Mesendoderm (in vitro differentiated cells): ENCODE measurements at regions not wholly inside any gene's neighbourhood (a gene's known extent, or its start where the extent isn't known, plus 50 kb on each side); places are given as distances from the start of the nearest gene placed in this dataset.

ENCODE experiments used
- DNase-seq: peaks from one replicate; pipeline ENCODE4 v3.0.0; 2013
- H2AK5ac ChIP-seq: 2 replicates; pipeline ENCODE4 v1.6.1; 2013; ENCODE audit warnings: low read length, inconsistent platforms
- H2BK120ac ChIP-seq: 2 replicates; pipeline ENCODE4 v1.6.1; 2013; ENCODE audit warnings: low read depth, mild to moderate bottlenecking, low read length, moderate library complexity, mixed read lengths
- H2BK15ac ChIP-seq: replicated peaks from 2 replicates; pipeline ENCODE4 v1.6.1; 2013; ENCODE audit warnings: low read depth, mild to moderate bottlenecking, moderate library complexity
- H2BK5ac ChIP-seq: 2 replicates; pipeline ENCODE4 v1.6.1; 2013; ENCODE audit warnings: low read length, inconsistent platforms
- H3K18ac ChIP-seq: 2 replicates; pipeline ENCODE4 v1.6.1; 2013; ENCODE audit warnings: mild to moderate bottlenecking, low read length, mixed read lengths
- H3K23ac ChIP-seq: one replicate; pipeline ENCODE4 v1.6.1; 2013; ENCODE audit warnings: low read length
- H3K27ac ChIP-seq: 2 replicates; pipeline ENCODE4 v1.5.1; 2013; ENCODE audit warnings: low read depth, mild to moderate bottlenecking, inconsistent platforms, low read length, moderate library complexity
- H3K27me3 ChIP-seq: 2 replicates; pipeline ENCODE4 v1.6.1; 2013; ENCODE audit warnings: low read length, control low read depth, mild to moderate bottlenecking, inconsistent platforms; ENCODE audit not compliant: insufficient read depth, poor library complexity
- H3K36me3 ChIP-seq: 2 replicates; pipeline ENCODE4 v1.6.1; 2013; ENCODE audit warnings: low read length, inconsistent platforms; ENCODE audit not compliant: control insufficient read depth, insufficient read depth
- H3K4ac ChIP-seq: one replicate; pipeline ENCODE4 v1.6.1; 2013; ENCODE audit warnings: low read depth, mild to moderate bottlenecking, low read length, moderate library complexity
- H3K4me1 ChIP-seq: 2 replicates; pipeline ENCODE4 v1.6.1; 2013; ENCODE audit warnings: low read depth, low read length, inconsistent platforms; ENCODE audit not compliant: control insufficient read depth
- H3K4me2 ChIP-seq: 2 replicates; pipeline ENCODE4 v1.6.1; 2013; ENCODE audit warnings: low read length
- H3K4me3 ChIP-seq: 2 replicates; pipeline ENCODE4 v1.5.1; 2013; ENCODE audit warnings: mild to moderate bottlenecking, low read length
- H3K56ac ChIP-seq: one replicate; pipeline ENCODE4 v1.6.1; 2013; ENCODE audit warnings: low read length
- H3K79me1 ChIP-seq: 2 replicates; pipeline ENCODE4 v1.6.1; 2013; ENCODE audit warnings: low read length, inconsistent platforms
- H3K79me2 ChIP-seq: 2 replicates; pipeline ENCODE4 v1.6.1; 2013; ENCODE audit warnings: mild to moderate bottlenecking, low read length; ENCODE audit not compliant: control insufficient read depth, insufficient read depth
- H3K9ac ChIP-seq: 2 replicates; pipeline ENCODE4 v1.6.1; 2013; ENCODE audit warnings: low read length, inconsistent platforms
- H4K5ac ChIP-seq: one replicate; pipeline ENCODE4 v1.6.1; 2013; ENCODE audit warnings: low read length
- H4K8ac ChIP-seq: one replicate; pipeline ENCODE4 v1.6.1; 2013; ENCODE audit warnings: low read depth, mild to moderate bottlenecking, control low read depth, low read length, moderate library complexity
- WGBS: extraction: QIAGEN DNeasy Blood & Tissue Kit; methylation state at CpG from one replicate; pipeline ENCODE4 v1.1.7; 2013; ENCODE audit warnings: low lambda C conversion rate, missing lambda C conversion rate; ENCODE audit not compliant: insufficient coverage; ENCODE audit errors: extremely low coverage; 5-methylcytosine and 5-hydroxymethylcytosine counted together

DNA sequence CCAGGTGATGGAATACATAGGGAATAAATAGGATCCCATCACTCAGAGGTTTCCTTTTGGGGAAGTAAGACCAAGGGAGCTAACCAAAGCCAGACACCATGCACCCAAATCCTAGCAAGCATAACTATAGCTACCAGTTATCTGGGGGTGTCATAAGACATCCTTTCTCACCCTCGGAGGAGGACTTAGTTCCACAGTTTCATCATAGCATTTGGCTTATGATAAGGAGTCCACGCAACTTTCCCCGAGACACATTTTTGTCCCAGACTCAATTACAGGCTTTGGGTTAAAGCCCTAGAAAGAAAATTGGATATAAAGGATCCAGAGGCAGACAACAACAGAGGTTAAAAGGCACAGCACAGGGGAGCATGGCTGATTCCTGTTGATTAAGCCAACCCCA is 442.9 kb downstream of the HTR7 start:
- no peak overlapping the region for H3K18ac ChIP-seq
- H3K4ac ChIP-seq = no peak overlapping the region
- WGBS = no CpG with 5 or more reads among the region's 3 CpGs
- no peak overlapping the region for H3K23ac ChIP-seq
- no peak overlapping the region for H3K4me2 ChIP-seq
- H3K79me2 ChIP-seq = no peaks in the 10 kb centered on the region
- H2AK5ac ChIP-seq = no peak overlapping the region
- no peak overlapping the region for H3K27ac ChIP-seq
- H4K8ac ChIP-seq = no peak overlapping the region
- H2BK120ac ChIP-seq = no peak overlapping the region
- no peak overlapping the region for H3K4me3 ChIP-seq
- no peaks in the 10 kb centered on the region for H3K79me1 ChIP-seq
- H3K27me3 ChIP-seq = no peaks in the 10 kb centered on the region
- no peak for DNase-seq
- no peak overlapping the region for H3K56ac ChIP-seq
- H3K36me3 ChIP-seq = no peaks in the 10 kb centered on the region
- H3K4me1 ChIP-seq = no peaks in the 10 kb centered on the region
- no peak overlapping the region for H2BK15ac ChIP-seq
- no peak overlapping the region for H3K9ac ChIP-seq
- no peak overlapping the region for H4K5ac ChIP-seq
- H2BK5ac ChIP-seq = no peak overlapping the region

DNA sequence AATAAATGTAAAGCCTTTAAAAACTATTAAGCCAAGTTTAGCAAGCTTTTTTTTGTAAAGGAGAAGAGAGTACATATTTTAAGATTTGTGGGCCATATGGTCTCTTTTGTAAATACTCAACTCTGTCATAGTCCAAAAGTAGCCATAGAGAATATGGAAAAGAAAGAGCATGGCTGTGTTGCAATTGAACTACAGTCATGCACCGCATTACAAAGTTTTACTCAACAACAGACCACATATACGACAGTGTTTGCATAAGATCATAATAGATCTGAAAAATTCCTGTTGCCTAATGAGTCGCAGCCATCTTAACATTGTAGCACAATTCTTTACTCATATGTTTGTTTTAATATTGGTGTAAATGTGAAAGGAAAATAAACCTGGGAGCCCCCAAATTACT is 440.8 kb downstream of the HTR7 start:
- Histone ChIP-seq H4K5ac (no peak overlapping the region), H2BK120ac (no peak overlapping the region), H3K56ac (no peak overlapping the region), H3K18ac (no peak overlapping the region), H3K23ac (no peak overlapping the region), H2BK15ac (no peak overlapping the region), H3K4me2 (no peak overlapping the region), H2AK5ac (no peak overlapping the region), H3K36me3 (no peaks in the 10 kb centered on the region), H3K4me3 (no peak overlapping the region), H3K27ac (no peak overlapping the region), H3K79me2 (no peaks in the 10 kb centered on the region), H3K9ac (no peak overlapping the region), H4K8ac (no peak overlapping the region), H3K4ac (no peak overlapping the region), H3K4me1 (no peaks in the 10 kb centered on the region), H3K79me1 (no peaks in the 10 kb centered on the region), H3K27me3 (no peaks in the 10 kb centered on the region), H2BK5ac (no peak overlapping the region)
- WGBS = no CpG with 5 or more reads among the region's 3 CpGs
- no peak for DNase-seq

DNA sequence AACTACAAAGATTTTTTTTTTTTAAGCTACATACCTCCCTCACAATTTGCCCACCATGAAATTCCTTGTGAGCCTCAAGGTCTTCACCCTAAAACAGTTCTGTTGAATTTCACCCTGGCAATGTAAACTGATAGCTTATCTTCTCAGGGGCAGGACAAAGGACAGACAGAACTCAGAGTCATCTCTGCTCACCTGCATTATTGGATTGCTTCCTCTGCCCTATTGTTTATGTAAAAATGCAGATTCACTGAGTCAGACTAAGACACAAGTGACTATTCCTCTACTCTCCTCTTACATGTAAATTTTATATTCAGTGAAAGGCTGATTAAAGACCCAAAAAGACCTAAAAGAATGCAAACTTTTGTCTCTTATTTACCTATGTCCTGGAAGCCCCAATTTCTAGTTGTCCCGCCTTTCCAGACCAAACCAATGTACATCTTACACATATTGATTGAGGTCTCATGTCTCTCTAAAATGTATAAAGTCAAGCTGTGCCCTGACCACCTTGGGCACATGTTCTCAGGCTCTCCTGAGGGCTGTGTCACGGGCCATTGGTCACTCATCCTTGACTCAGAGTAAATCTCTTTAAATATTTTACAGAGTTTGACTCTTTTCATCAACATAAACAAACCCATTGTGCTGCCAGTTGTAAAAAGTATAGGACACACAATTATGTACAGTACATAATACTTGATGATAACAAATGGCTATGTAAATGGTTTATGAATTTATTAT is 440.2 kb downstream of the HTR7 start:
- H3K18ac ChIP-seq = no peak overlapping the region
- H3K23ac ChIP-seq = no peak overlapping the region
- no peaks in the 10 kb centered on the region for H3K36me3 ChIP-seq
- H3K4ac ChIP-seq = no peak overlapping the region
- no peak overlapping the region for H2AK5ac ChIP-seq
- no peak overlapping the region for H4K5ac ChIP-seq
- H3K4me1 ChIP-seq = no peaks in the 10 kb centered on the region
- no peak overlapping the region for H3K4me3 ChIP-seq
- no CpG with 5 or more reads among the region's 2 CpGs for WGBS
- no peak overlapping the region for H2BK5ac ChIP-seq
- no peaks in the 10 kb centered on the region for H3K27me3 ChIP-seq
- H2BK120ac ChIP-seq = no peak overlapping the region
- DNase-seq = no peak
- H3K79me1 ChIP-seq = no peaks in the 10 kb centered on the region
- H3K27ac ChIP-seq = no peak overlapping the region
- no peak overlapping the region for H2BK15ac ChIP-seq
- H3K9ac ChIP-seq = no peak overlapping the region
- no peak overlapping the region for H3K4me2 ChIP-seq
- H4K8ac ChIP-seq = no peak overlapping the region
- no peaks in the 10 kb centered on the region for H3K79me2 ChIP-seq
- H3K56ac ChIP-seq = no peak overlapping the region

DNA sequence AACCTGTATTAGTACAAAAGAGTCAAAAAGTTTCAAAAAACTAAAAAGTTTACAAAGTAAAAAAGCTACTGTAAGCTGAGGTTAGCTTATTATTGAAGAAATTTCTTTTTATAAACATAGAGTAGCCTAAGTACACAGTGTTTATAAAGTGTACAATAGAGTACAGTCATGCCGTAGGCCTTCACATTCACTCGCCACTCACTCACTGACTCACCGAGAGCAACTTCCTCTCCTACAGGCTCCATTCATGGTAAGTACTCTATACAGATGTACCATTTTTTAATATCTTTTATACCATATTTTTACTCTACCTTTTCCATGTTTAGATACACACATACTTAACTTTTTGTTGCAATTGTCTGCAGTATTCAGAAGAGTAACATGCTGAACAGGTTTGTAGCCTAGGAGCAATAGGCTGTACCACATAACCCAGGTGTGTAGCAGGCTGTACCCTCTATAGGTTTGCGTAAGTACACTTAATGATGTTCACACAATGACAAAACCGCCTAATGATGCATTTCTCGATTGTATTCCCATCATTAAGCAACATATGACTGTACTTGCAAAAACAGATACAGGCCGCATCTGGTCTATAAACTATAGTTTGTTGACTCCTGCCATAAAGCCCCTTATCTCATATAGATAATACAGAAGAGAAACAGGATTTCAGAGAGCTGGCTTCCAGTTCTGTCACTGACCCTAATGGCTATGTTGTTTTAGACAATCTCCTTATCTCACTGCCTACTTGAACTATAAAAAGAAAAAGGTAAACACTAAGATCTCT is 438.8 kb downstream of the HTR7 start:
- no CpG with 5 or more reads among the region's 7 CpGs for WGBS
- no peak overlapping the region for H3K27ac ChIP-seq

DNA sequence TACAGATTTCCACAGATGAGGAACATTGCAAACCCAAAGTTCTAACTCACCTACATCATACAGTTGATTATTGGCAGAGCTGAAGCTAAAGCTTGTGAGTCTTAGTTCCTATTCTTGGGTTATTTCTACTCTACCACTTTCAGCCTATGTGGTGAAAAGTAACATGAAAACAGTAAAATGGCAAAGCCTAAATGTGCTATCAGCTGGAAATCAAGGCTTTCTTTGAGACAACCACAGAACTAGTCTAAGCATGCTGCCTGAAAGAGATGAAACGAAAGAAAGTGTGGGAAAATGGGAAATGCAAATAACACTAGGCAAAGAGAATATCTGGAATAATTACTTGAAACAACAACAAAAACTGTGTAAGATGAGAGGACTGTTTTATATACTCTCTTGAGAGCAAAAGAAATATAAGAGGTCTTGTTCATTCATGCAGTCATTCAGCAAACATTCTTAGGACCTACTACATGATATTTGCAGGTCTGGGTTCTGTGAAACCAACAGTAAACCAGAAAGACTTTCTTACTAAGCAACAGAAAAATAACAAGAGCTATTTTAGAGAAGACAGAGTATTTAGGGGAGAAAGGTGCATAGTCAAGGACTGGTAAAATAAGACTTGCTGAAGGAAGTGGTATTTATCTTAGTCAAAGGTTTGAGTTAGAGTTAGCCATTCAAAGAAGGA is 437.1 kb downstream of the HTR7 start:
- H2BK15ac ChIP-seq = no peak overlapping the region
- no peak overlapping the region for H3K23ac ChIP-seq
- H3K36me3 ChIP-seq = no peaks in the 10 kb centered on the region
- no peaks in the 10 kb centered on the region for H3K4me1 ChIP-seq
- no peaks in the 10 kb centered on the region for H3K79me1 ChIP-seq
- no peak overlapping the region for H3K4ac ChIP-seq
- H2BK120ac ChIP-seq = no peak overlapping the region
- WGBS = no CpG with 5 or more reads among the region's 1 CpG
- no peak overlapping the region for H4K8ac ChIP-seq
- H3K56ac ChIP-seq = no peak overlapping the region
- no peak overlapping the region for H3K27ac ChIP-seq
- H3K4me2 ChIP-seq = no peak overlapping the region
- no peak overlapping the region for H3K9ac ChIP-seq
- no peak overlapping the region for H3K4me3 ChIP-seq
- H2AK5ac ChIP-seq = no peak overlapping the region
- H4K5ac ChIP-seq = no peak overlapping the region
- no peaks in the 10 kb centered on the region for H3K27me3 ChIP-seq
- DNase-seq = no peak
- no peak overlapping the region for H3K18ac ChIP-seq
- no peaks in the 10 kb centered on the region for H3K79me2 ChIP-seq
- H2BK5ac ChIP-seq = no peak overlapping the region

More for the DNA sequence above, 438.8 kb downstream of the HTR7 start:
- no peaks in the 10 kb centered on the region for H3K79me1 ChIP-seq
- no peak for DNase-seq
- no peak overlapping the region for H3K23ac ChIP-seq
- H3K27me3 ChIP-seq = no peaks in the 10 kb centered on the region
- no peaks in the 10 kb centered on the region for H3K79me2 ChIP-seq
- no peak overlapping the region for H2BK15ac ChIP-seq
- H4K8ac ChIP-seq = no peak overlapping the region
- H3K36me3 ChIP-seq = no peaks in the 10 kb centered on the region
- H3K4ac ChIP-seq = no peak overlapping the region
- H2AK5ac ChIP-seq = no peak overlapping the region
- no peak overlapping the region for H3K9ac ChIP-seq
- no peak overlapping the region for H4K5ac ChIP-seq
- no peaks in the 10 kb centered on the region for H3K4me1 ChIP-seq
- H2BK120ac ChIP-seq = no peak overlapping the region
- no peak overlapping the region for H2BK5ac ChIP-seq
- no peak overlapping the region for H3K4me2 ChIP-seq
- H3K18ac ChIP-seq = no peak overlapping the region
- H3K4me3 ChIP-seq = no peak overlapping the region
- no peak overlapping the region for H3K56ac ChIP-seq
